NCI-H82 (cell line): ENCODE measurements at regions not wholly inside any gene's neighbourhood (a gene's known extent, or its start where the extent isn't known, plus 50 kb on each side); places are given as distances from the start of the nearest gene placed in this dataset.
A peak's percentile ranks its signal among the peaks of the same experiment; 100 is the strongest.
"Not testable (repeated sequence)": the region's sequence is repeated elsewhere in the genome, so short reads cannot be mapped to it uniquely, and the experiment has no call there.

Experiments used
- DNase-seq: peaks from one replicate; lab custom pipeline; 2025; lab: John Stamatoyannopoulos, UW

GRCh38 chr5:21051945-21052344 lies 1063.9 kb upstream of the CDH18 start:
- DNase-seq, result no peak

GRCh38 chr5:21049901-21050300 lies 1061.9 kb upstream of the CDH18 start:
- DNase-seq, result no peak

- DNase-seq, result no peak
Measured at GRCh38 chr5:21030981-21031380, 1043.0 kb upstream of the CDH18 start.

GRCh38 chr5:21024966-21025365 lies 1037.0 kb upstream of the CDH18 start:
- DNase-seq, result no peak

- DNase-seq, result no peak
Measured at GRCh38 chr5:21013237-21013636, 1025.2 kb upstream of the CDH18 start.

- no peak for DNase-seq
Measured at GRCh38 chr5:21007781-21008180, 1019.8 kb upstream of the CDH18 start.

GRCh38 chr5:20988933-20989332 lies 1000.9 kb upstream of the CDH18 start:
- not testable (repeated sequence) for DNase-seq

- DNase-seq, result no peak
Measured at GRCh38 chr5:20985754-20986153, 997.8 kb upstream of the CDH18 start.

GRCh38 chr5:20974426-20974825 lies 986.4 kb upstream of the CDH18 start:
- peak; percentile 0 for DNase-seq

- no peak for DNase-seq
Measured at GRCh38 chr5:20972419-20972925, 984.5 kb upstream of the CDH18 start.

- no peak for DNase-seq
Measured at GRCh38 chr5:20959347-20959746, 971.3 kb upstream of the CDH18 start.

- no peak for DNase-seq
Measured at GRCh38 chr5:20958641-20959040, 970.6 kb upstream of the CDH18 start.

- no peak for DNase-seq
Measured at GRCh38 chr5:20956134-20956533, 968.1 kb upstream of the CDH18 start.

- DNase-seq, result no peak
Measured at GRCh38 chr5:20949636-20950035, 961.6 kb upstream of the CDH18 start.

- not testable (repeated sequence) for DNase-seq
Measured at GRCh38 chr5:20943183-20943971, 955.4 kb upstream of the CDH18 start.

- not testable (repeated sequence) for DNase-seq
Measured at GRCh38 chr5:20942603-20943002, 954.6 kb upstream of the CDH18 start.

- DNase-seq, result not testable (repeated sequence)
Measured at GRCh38 chr5:20940786-20941185, 952.8 kb upstream of the CDH18 start.

GRCh38 chr5:20890936-20891335 lies 902.9 kb upstream of the CDH18 start:
- DNase-seq, result not testable (repeated sequence)

- DNase-seq, result not testable (repeated sequence)
Measured at GRCh38 chr5:20875726-20876125, 887.7 kb upstream of the CDH18 start.

- DNase-seq, result not testable (repeated sequence)
Measured at GRCh38 chr5:20865892-20866291, 877.9 kb upstream of the CDH18 start.

GRCh38 chr5:20833081-20833627 lies 845.2 kb upstream of the CDH18 start:
- DNase-seq, result no peak

GRCh38 chr5:20832204-20833080 lies 844.4 kb upstream of the CDH18 start:
- DNase-seq, result no peak
